ENCODE measurements at regions not wholly inside any gene's neighbourhood (a gene's known extent, or its start where the extent isn't known, plus 50 kb on each side); places are given as distances from the start of the nearest gene placed in this dataset.

DNA sequence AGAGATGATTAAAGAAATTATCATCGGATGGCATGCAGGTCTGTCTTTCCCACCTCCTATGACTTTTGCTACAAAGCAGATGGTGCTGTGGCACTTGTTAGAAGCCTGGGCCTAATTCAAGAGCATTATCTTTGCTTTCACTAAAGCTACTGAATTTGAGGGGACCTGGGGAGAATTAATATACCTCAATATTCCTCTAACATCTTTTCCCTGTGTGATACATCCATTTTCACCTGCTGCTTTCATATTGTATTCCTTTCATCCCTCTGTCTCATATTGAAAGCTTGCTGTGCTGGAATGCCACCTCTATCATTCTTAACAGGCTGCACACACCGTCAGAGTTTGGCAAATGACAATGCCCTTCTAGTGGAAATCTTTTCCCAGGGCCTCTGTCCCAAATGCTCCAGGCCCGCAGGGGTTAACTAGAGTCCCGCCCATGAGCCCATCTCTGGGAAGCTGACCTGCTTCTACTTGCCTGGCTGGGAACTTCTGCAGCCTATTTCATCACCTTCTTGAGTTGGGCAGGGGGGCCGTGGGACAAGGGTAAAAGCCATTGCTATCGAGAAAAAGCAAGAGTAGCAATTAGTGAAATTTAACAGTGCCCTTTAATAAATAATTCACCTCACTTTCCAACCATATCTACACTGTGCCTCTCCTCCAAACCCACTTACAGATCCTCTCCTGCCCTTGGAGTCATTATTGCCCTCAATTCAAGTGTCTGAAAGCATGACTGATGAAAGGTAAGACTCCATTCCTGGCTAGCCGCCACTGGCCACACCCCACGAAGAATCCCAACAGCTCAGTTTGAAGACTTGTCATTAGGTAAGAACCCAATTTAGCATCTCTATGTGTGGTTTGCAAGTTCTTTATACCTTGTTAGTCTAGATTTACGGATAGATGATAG is 126.7 kb upstream of the BTG1 start:
- BruUV-seq (replicated peaks) = no TSS peak
- CTCF ChIA-PET (ENCODE audit: unreplicated experiment) = interaction anchor here (1.1 kb wide), 1 partner anchor 207 kb away, joined by 3 read pairs; no protein-coding TSS in a partner anchor
- DNase-seq (ENCODE audit: low spot score) = no peak
- no peak for TF ChIP-seq EZH2phosphoT487 (IDR thresholded peaks at IDR 0.05; ENCODE audit: borderline replicate concordance, low read depth, low read length)
- TF ChIP-seq CTCF (conservative IDR thresholded peaks at IDR 0.05; ENCODE audit: low read length) = no peak
- no peaks in the 10 kb centered on the region for H3K4me1 ChIP-seq (ENCODE audit: insufficient read depth, low read length, poor library complexity, severe bottlenecking)
- intact Hi-C loops (cut with micrococcal nuclease; ENCODE audit: unreplicated experiment) = no loop called here
- no peak overlapping the region for H3K4me3 ChIP-seq (ENCODE audit: low read depth, low read length, poor library complexity, severe bottlenecking)
- H4K20me1 ChIP-seq (ENCODE audit: insufficient read depth, low read length) = no peaks in the 10 kb centered on the region
- no peaks in the 10 kb centered on the region for H3K9me3 ChIP-seq (ENCODE audit: low read length)
- H3K27ac ChIP-seq (ENCODE audit: low read depth, low read length, poor library complexity, severe bottlenecking) = no peak overlapping the region
- POLR2A ChIA-PET = interaction anchor here (0.6 to 2.6 kb wide), 4 partner anchors 8 to 269 kb away, joined by 3 to 8 read pairs (median 4); no protein-coding TSS in a partner anchor
- H2AFZ ChIP-seq (ENCODE audit: low read length) = no peak overlapping the region
- no peaks in the 10 kb centered on the region for H3K36me3 ChIP-seq (ENCODE audit: insufficient read depth, low read length)
- H3K4me2 ChIP-seq (ENCODE audit: low read length) = no peak overlapping the region
- no peaks in the 10 kb centered on the region for H3K9me2 ChIP-seq (ENCODE audit: insufficient read depth, low read length)
- H3K79me2 ChIP-seq (ENCODE audit: insufficient read depth, low read depth, low read length) = no peaks in the 10 kb centered on the region

DNA sequence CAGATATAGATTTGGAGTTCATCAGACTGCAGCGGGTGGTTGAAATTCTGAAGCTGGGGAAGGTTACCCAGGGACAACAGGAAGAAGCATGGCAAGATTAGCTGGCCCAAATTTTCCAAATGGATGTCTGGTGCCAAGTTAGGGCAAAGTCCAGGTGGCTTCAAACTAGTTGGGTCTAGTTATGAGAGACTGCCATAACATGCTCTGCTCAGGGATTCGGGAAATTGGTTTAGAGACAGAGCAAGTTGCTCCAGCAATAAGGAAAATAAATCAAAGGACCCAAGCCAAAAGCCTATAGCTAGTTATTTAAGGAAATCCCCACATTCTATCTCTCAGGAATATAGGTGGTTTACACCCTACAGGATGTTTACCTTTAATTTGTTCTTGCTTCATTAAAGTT is 125.7 kb upstream of the BTG1 start:
- Histone ChIP-seq H2AFZ (ENCODE audit: low read length) (no peak overlapping the region), H3K4me1 (ENCODE audit: insufficient read depth, low read length, poor library complexity, severe bottlenecking) (no peaks in the 10 kb centered on the region), H3K36me3 (ENCODE audit: insufficient read depth, low read length) (no peaks in the 10 kb centered on the region), H3K9me2 (ENCODE audit: insufficient read depth, low read length) (no peaks in the 10 kb centered on the region), H3K27ac (ENCODE audit: low read depth, low read length, poor library complexity, severe bottlenecking) (no peak overlapping the region), H3K4me2 (ENCODE audit: low read length) (no peak overlapping the region), H3K4me3 (ENCODE audit: low read depth, low read length, poor library complexity, severe bottlenecking) (no peak overlapping the region), H4K20me1 (ENCODE audit: insufficient read depth, low read length) (no peaks in the 10 kb centered on the region), H3K9me3 (ENCODE audit: low read length) (no peaks in the 10 kb centered on the region), H3K79me2 (ENCODE audit: insufficient read depth, low read depth, low read length) (no peaks in the 10 kb centered on the region)
- DNase-seq (ENCODE audit: low spot score) = no peak
- ChIA-PET CTCF (ENCODE audit: unreplicated experiment) (interaction anchor here (1.1 kb wide), 1 partner anchor 208 kb away, joined by 3 read pairs; no protein-coding TSS in a partner anchor), POLR2A (interaction anchor here (0.6 to 2.6 kb wide), 6 partner anchors 7 to 565 kb away, joined by 3 to 8 read pairs (median 3); no protein-coding TSS in a partner anchor)
- no TSS peak for BruUV-seq (replicated peaks)
- TF ChIP-seq EZH2phosphoT487 (IDR thresholded peaks at IDR 0.05; ENCODE audit: borderline replicate concordance, low read depth, low read length) = no peak
- TF ChIP-seq CTCF (conservative IDR thresholded peaks at IDR 0.05; ENCODE audit: low read length) = no peak
- intact Hi-C loops (cut with micrococcal nuclease; ENCODE audit: unreplicated experiment) = no loop called here

DNA sequence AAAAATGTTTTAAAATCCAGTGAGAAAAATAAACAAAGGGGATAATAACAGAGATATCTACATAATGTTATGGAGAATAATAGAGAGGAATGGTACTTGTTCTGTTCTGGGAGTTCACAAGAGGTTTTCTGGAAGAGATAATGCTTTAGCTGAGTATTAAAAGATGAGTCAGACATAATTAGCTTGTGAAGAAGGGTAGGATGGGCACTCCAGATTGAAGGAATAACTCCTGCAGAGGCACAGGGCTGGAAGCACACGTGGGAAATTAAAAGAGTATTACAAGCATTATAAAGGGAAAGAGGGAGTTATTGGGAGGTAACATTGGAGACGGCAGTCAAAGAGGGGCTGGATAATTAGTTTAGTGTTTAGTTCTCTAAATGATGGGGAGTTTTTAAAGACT is 124.9 kb upstream of the BTG1 start:
- DNase-seq (ENCODE audit: low spot score) = no peak
- Histone ChIP-seq H3K36me3 (ENCODE audit: insufficient read depth, low read length) (no peaks in the 10 kb centered on the region), H2AFZ (ENCODE audit: low read length) (no peak overlapping the region), H3K9me2 (ENCODE audit: insufficient read depth, low read length) (no peaks in the 10 kb centered on the region), H4K20me1 (ENCODE audit: insufficient read depth, low read length) (no peaks in the 10 kb centered on the region), H3K4me1 (ENCODE audit: insufficient read depth, low read length, poor library complexity, severe bottlenecking) (no peaks in the 10 kb centered on the region), H3K4me3 (ENCODE audit: low read depth, low read length, poor library complexity, severe bottlenecking) (no peak overlapping the region), H3K4me2 (ENCODE audit: low read length) (no peak overlapping the region), H3K9me3 (ENCODE audit: low read length) (no peaks in the 10 kb centered on the region), H3K27ac (ENCODE audit: low read depth, low read length, poor library complexity, severe bottlenecking) (no peak overlapping the region), H3K79me2 (ENCODE audit: insufficient read depth, low read depth, low read length) (no peaks in the 10 kb centered on the region)
- intact Hi-C loops (cut with micrococcal nuclease; ENCODE audit: unreplicated experiment) = no loop called here
- CTCF ChIA-PET (ENCODE audit: unreplicated experiment) = no interaction called here
- POLR2A ChIA-PET = interaction anchor here (0.6 to 2.6 kb wide), 5 partner anchors 8 to 566 kb away, joined by 3 to 8 read pairs (median 3); no protein-coding TSS in a partner anchor
- BruUV-seq (replicated peaks) = no TSS peak
- no peak for TF ChIP-seq CTCF (conservative IDR thresholded peaks at IDR 0.05; ENCODE audit: low read length)
- no peak for TF ChIP-seq EZH2phosphoT487 (IDR thresholded peaks at IDR 0.05; ENCODE audit: borderline replicate concordance, low read depth, low read length)

Measured in OCI-LY7 (cell line).